ENCODE measurements at regions not wholly inside any gene's neighbourhood (a gene's known extent, or its start where the extent isn't known, plus 50 kb on each side); places are given as distances from the start of the nearest gene placed in this dataset.

- DNase-seq (ENCODE audit: low read depth), result no peak
- TF ChIP-seq, protein P1, sequence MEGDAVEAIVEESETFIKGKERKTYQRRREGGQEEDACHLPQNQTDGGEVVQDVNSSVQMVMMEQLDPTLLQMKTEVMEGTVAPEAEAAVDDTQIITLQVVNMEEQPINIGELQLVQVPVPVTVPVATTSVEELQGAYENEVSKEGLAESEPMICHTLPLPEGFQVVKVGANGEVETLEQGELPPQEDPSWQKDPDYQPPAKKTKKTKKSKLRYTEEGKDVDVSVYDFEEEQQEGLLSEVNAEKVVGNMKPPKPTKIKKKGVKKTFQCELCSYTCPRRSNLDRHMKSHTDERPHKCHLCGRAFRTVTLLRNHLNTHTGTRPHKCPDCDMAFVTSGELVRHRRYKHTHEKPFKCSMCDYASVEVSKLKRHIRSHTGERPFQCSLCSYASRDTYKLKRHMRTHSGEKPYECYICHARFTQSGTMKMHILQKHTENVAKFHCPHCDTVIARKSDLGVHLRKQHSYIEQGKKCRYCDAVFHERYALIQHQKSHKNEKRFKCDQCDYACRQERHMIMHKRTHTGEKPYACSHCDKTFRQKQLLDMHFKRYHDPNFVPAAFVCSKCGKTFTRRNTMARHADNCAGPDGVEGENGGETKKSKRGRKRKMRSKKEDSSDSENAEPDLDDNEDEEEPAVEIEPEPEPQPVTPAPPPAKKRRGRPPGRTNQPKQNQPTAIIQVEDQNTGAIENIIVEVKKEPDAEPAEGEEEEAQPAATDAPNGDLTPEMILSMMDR (IDR thresholded peaks at IDR 0.05; ENCODE audit: control insufficient read depth, insufficient read depth, low read depth, low read length, missing control alignments), result no peak
- H3K4me3 ChIP-seq (ENCODE audit: control insufficient read depth, low read depth, low read length), result no peak overlapping the region
Measured at GRCh38 chr4:89538886-89539285, 231.3 kb upstream of the GPRIN3 start.

DNA sequence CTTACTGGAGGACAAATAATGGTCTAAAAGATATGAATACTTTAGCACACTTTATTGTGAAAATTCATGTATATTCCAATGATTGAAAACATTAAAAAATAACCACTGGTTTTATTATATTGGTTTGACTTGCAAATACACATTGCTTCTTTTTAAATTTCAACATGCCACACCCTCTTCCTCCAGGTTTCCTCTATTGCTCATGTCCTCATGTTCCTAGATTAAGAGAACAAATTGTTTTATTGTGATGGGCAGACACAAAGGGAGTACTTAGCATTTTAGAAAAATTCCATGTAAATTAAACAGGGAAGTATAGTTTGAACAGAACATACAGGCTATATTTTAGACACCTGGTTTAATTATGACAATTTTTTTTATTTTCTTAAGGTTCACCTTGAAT lies 230.6 kb upstream of the GPRIN3 start:
- TF ChIP-seq, protein P1 (IDR thresholded peaks at IDR 0.05; ENCODE audit: control insufficient read depth, insufficient read depth, low read depth, low read length, missing control alignments), result no peak
- no peak for DNase-seq (ENCODE audit: low read depth)
- no peak overlapping the region for H3K4me3 ChIP-seq (ENCODE audit: control insufficient read depth, low read depth, low read length)

DNA sequence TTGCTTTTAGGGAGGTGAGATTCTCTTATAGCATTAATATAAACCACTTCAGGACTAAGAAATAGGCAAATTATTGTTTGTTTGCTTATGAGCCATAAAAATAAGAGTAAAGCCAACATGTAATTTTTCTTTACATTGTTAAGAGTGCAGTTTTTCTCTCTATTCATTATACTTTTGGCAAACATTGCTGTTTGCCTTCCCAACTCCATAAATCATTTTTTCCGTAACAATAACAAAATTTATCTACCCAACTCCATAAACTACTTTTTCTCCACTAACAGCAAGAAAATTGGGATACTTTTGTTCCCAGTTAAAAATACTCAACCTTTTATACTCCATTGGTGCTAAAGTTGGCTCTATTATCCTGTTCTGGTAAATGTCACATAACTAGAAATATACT lies 229.7 kb upstream of the GPRIN3 start:
- no peak overlapping the region for H3K4me3 ChIP-seq (ENCODE audit: control insufficient read depth, low read depth, low read length)
- DNase-seq (ENCODE audit: low read depth), result no peak
- TF ChIP-seq, protein P1 (IDR thresholded peaks at IDR 0.05; ENCODE audit: control insufficient read depth, insufficient read depth, low read depth, low read length, missing control alignments), result no peak

DNA sequence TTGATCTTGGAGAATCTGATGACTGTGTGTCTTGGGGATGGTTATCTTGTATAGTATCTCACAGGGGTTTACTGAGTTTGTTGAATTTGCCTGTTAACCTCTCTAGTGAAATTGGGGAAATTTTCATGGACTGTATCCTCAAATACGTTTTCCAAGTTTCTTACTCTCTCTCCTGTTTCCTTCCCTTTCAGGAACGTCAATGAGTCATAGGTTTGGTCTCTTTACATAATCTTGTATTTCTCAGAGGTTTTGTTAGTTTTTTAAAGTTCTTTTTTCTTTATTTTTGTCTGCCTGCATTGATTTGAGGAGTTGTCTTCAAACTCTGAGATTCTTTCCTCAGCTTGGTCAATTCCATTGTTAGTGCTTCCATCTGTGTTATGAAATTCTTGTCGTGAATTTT lies 227.7 kb upstream of the GPRIN3 start:
- DNase-seq (ENCODE audit: low read depth), result no peak
- H3K4me3 ChIP-seq (ENCODE audit: control insufficient read depth, low read depth, low read length), result no peak overlapping the region
- TF ChIP-seq, protein P1 (IDR thresholded peaks at IDR 0.05; ENCODE audit: control insufficient read depth, insufficient read depth, low read depth, low read length, missing control alignments), result no peak

- TF ChIP-seq, protein P1 (IDR thresholded peaks at IDR 0.05; ENCODE audit: control insufficient read depth, insufficient read depth, low read depth, low read length, missing control alignments), result no peak
- H3K4me3 ChIP-seq (ENCODE audit: control insufficient read depth, low read depth, low read length), result no peak overlapping the region
- DNase-seq (ENCODE audit: low read depth), result no peak
Measured at GRCh38 chr4:89534356-89534755, 226.8 kb upstream of the GPRIN3 start.

GRCh38 chr4:89531932-89532640 lies 224.5 kb upstream of the GPRIN3 start:
- TF ChIP-seq, protein P1 (IDR thresholded peaks at IDR 0.05; ENCODE audit: control insufficient read depth, insufficient read depth, low read depth, low read length, missing control alignments), result no peak
- no peak overlapping the region for H3K4me3 ChIP-seq (ENCODE audit: control insufficient read depth, low read depth, low read length)
- DNase-seq (ENCODE audit: low read depth), result no peak
